MM.1S (cell line): ENCODE measurements at regions not wholly inside any gene's neighbourhood (a gene's known extent, or its start where the extent isn't known, plus 50 kb on each side); places are given as distances from the start of the nearest gene placed in this dataset.

Experiments used
- DNase-seq: peaks from one replicate; pipeline ENCODE4 v3.0.0-alpha.2; 2015
- H2AFZ ChIP-seq: fragments of 300-600 bp; sonication (generic); 2 replicates; pipeline ENCODE4 v1.6.0; 2016; ENCODE audit warnings: antibody characterized with exemption, low read length
- H3F3A ChIP-seq: fragments of 300-600 bp; sonication (generic); 2 replicates; pipeline ENCODE4 v1.6.1; 2016; ENCODE audit warnings: mild to moderate bottlenecking, antibody characterized with exemption, low read length, moderate library complexity, mixed read lengths; ENCODE audit not compliant: insufficient read depth
- H3K27ac ChIP-seq: fragments of 300-600 bp; sonication (generic); 2 replicates; pipeline ENCODE4 v1.5.1; 2016; ENCODE audit warnings: mild to moderate bottlenecking, low read length
- H3K27me3 ChIP-seq: fragments of 300-600 bp; sonication (generic); replicated peaks from 2 replicates; pipeline ENCODE4 v1.6.0; 2016; ENCODE audit warnings: low read length; ENCODE audit not compliant: insufficient read depth
- H3K36me3 ChIP-seq: fragments of 300-600 bp; sonication (generic); replicated peaks from 2 replicates; pipeline ENCODE4 v1.6.1; 2016; ENCODE audit warnings: mild to moderate bottlenecking, low read length, mixed read lengths; ENCODE audit not compliant: insufficient read depth
- H3K4me1 ChIP-seq: fragments of 300-600 bp; sonication (generic); 2 replicates; pipeline ENCODE4 v1.6.1; 2016; ENCODE audit warnings: low read length, mixed read lengths
- H3K4me2 ChIP-seq: fragments of 300-600 bp; sonication (generic); 2 replicates; pipeline ENCODE4 v1.6.0; 2016; ENCODE audit warnings: low read depth, low read length
- H3K4me3 ChIP-seq: fragments of 300-600 bp; sonication (generic); 2 replicates; pipeline ENCODE4 v1.5.1; 2016; ENCODE audit warnings: low read length, mixed read lengths
- H3K79me2 ChIP-seq: fragments of 300-600 bp; sonication (generic); 2 replicates; pipeline ENCODE4 v1.6.1; 2016; ENCODE audit warnings: mixed run types, low read length, mixed read lengths
- H3K9ac ChIP-seq: fragments of 300-600 bp; sonication (generic); 2 replicates; pipeline ENCODE4 v1.6.1; 2016; ENCODE audit warnings: low read length, mixed read lengths
- H3K9me2 ChIP-seq: fragments of 300-600 bp; sonication (generic); replicated peaks from 2 replicates; pipeline ENCODE4 v1.6.1; 2016; ENCODE audit warnings: mild to moderate bottlenecking, low read length, mixed read lengths; ENCODE audit not compliant: insufficient read depth
- H3K9me3 ChIP-seq: fragments of 300-600 bp; sonication (generic); replicated peaks from 2 replicates; pipeline ENCODE4 v1.6.1; 2016; ENCODE audit warnings: mild to moderate bottlenecking, low read length, mixed read lengths; ENCODE audit not compliant: insufficient read depth
- H4K20me1 ChIP-seq: fragments of 300-600 bp; sonication (generic); 2 replicates; pipeline ENCODE4 v1.6.1; 2016; ENCODE audit warnings: mild to moderate bottlenecking, low read length, moderate library complexity, mixed read lengths; ENCODE audit not compliant: insufficient read depth
- EZH2 ChIP-seq: fragments of 300-600 bp; sonication (generic); optimal IDR thresholded peaks from 2 replicates; pipeline ENCODE3; 2017; ENCODE audit warnings: low read depth, mild to moderate bottlenecking, antibody characterized with exemption, low read length, mixed read lengths
- EZH2phosphoT487 ChIP-seq: fragments of 300-600 bp; sonication (generic); IDR thresholded peaks from 2 replicates; pipeline ENCODE4 v1.6.1; 2018; ENCODE audit warnings: antibody characterized with exemption, low read length
- TF ChIP-seq, protein P1 (sequence below): fragments of 300-600 bp; sonication (generic); IDR thresholded peaks from 2 replicates; pipeline ENCODE4 v1.5.1; 2016; ENCODE audit warnings: antibody characterized with exemption, low read length, mixed read lengths

DNA sequence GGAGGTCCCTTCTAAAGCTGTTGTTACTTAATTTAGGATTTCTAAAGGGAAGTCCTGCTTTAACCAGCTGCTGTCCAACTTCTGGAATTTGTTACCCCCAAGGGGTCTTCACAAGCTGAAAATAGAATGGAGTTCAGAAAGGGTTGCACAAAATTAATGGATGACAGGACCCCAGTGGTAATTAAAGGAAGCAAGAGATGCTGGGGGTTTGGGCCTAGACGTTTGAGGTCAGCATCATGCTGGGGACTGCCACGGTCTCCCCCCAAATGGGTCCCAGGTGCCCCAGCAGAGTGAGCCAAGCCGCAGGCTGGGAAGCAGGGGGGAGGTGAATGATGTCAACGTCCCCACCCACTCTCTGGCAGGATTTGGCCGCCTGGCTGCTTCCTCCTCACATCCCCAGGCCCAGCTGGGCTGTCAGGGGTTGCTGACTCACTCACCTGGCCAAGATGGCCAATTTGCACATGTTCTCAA is 97.5 kb upstream of the ARAP3 start:
- Histone ChIP-seq H3K36me3 (no peaks in the 10 kb centered on the region), H3K4me2 (no peak overlapping the region), H3K9ac (no peak overlapping the region), H3K9me2 (no peaks in the 10 kb centered on the region), H3K4me1 (no peaks in the 10 kb centered on the region), H3K79me2 (no peaks in the 10 kb centered on the region), H2AFZ (no peak overlapping the region), H3F3A (no peaks in the 10 kb centered on the region), H3K27ac (no peak overlapping the region), H3K4me3 (no peak overlapping the region), H3K9me3 (no peaks in the 10 kb centered on the region), H3K27me3 (no peaks in the 10 kb centered on the region), H4K20me1 (no peaks in the 10 kb centered on the region)
- TF ChIP-seq, protein P1, sequence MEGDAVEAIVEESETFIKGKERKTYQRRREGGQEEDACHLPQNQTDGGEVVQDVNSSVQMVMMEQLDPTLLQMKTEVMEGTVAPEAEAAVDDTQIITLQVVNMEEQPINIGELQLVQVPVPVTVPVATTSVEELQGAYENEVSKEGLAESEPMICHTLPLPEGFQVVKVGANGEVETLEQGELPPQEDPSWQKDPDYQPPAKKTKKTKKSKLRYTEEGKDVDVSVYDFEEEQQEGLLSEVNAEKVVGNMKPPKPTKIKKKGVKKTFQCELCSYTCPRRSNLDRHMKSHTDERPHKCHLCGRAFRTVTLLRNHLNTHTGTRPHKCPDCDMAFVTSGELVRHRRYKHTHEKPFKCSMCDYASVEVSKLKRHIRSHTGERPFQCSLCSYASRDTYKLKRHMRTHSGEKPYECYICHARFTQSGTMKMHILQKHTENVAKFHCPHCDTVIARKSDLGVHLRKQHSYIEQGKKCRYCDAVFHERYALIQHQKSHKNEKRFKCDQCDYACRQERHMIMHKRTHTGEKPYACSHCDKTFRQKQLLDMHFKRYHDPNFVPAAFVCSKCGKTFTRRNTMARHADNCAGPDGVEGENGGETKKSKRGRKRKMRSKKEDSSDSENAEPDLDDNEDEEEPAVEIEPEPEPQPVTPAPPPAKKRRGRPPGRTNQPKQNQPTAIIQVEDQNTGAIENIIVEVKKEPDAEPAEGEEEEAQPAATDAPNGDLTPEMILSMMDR = no peak
- no peak for TF ChIP-seq EZH2phosphoT487
- no peak for TF ChIP-seq EZH2
- DNase-seq = no peak

DNA sequence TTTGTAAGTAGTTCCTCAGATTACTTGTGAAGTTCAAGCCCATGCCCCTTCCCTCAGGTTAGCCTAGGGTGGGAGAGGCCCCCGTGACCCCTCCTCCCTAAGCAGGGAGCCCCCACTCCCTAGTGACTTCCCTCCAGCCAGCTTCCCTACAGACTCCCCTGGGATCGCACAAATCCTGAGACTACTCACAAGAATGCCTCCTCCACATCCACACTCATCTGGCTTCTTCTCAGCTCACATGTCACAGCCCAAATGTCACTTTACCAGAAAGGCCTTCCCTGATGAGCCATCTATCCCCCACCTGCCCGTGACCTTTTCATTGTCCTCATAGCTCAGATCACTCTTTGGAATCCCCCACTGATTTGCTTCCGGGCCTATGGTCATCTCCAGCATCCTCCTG is 96.7 kb upstream of the ARAP3 start:
- TF ChIP-seq EZH2phosphoT487 (no peak), EZH2 (no peak)
- TF ChIP-seq, protein P1 = no peak
- H3F3A ChIP-seq = no peaks in the 10 kb centered on the region
- H2AFZ ChIP-seq = no peak overlapping the region
- no peak overlapping the region for H3K27ac ChIP-seq
- no peak overlapping the region for H3K9ac ChIP-seq
- H3K27me3 ChIP-seq = no peaks in the 10 kb centered on the region
- H3K36me3 ChIP-seq = no peaks in the 10 kb centered on the region
- H3K4me1 ChIP-seq = no peaks in the 10 kb centered on the region
- H3K79me2 ChIP-seq = no peaks in the 10 kb centered on the region
- DNase-seq = no peak
- no peaks in the 10 kb centered on the region for H3K9me2 ChIP-seq
- no peaks in the 10 kb centered on the region for H4K20me1 ChIP-seq
- H3K4me3 ChIP-seq = no peak overlapping the region
- no peaks in the 10 kb centered on the region for H3K9me3 ChIP-seq
- no peak overlapping the region for H3K4me2 ChIP-seq

DNA sequence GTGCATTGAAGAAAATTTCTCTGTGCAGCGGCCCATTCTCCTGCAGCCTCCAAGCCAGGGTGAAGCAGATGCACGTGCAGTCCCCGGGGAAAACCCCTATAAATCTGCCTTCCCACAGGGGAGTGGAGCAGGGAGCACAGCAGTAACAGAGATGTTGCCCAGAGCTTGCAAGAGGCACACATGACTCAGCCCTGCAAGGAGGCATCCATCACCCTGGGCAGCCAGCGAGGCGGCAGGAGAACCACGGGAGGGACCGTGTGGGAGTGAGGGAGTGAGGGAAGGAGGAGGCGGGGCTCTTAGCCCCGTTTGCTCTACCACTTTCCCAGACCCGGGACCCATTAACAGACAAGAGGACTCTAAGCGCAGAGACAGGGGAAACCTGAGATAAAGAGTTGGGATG is 96.2 kb upstream of the ARAP3 start:
- no peak overlapping the region for H3K9ac ChIP-seq
- H3K4me3 ChIP-seq = no peak overlapping the region
- H4K20me1 ChIP-seq = no peaks in the 10 kb centered on the region
- no peaks in the 10 kb centered on the region for H3K79me2 ChIP-seq
- H2AFZ ChIP-seq = no peak overlapping the region
- no peak for DNase-seq
- H3K36me3 ChIP-seq = no peaks in the 10 kb centered on the region
- H3K27ac ChIP-seq = no peak overlapping the region
- H3K27me3 ChIP-seq = no peaks in the 10 kb centered on the region
- no peak overlapping the region for H3K4me2 ChIP-seq
- no peaks in the 10 kb centered on the region for H3K9me2 ChIP-seq
- no peaks in the 10 kb centered on the region for H3K4me1 ChIP-seq
- TF ChIP-seq, protein P1 = no peak
- TF ChIP-seq EZH2 = no peak
- no peaks in the 10 kb centered on the region for H3F3A ChIP-seq
- no peaks in the 10 kb centered on the region for H3K9me3 ChIP-seq
